ENCODE measurements at regions not wholly inside any gene's neighbourhood (a gene's known extent, or its start where the extent isn't known, plus 50 kb on each side); places are given as distances from the start of the nearest gene placed in this dataset.
"Not testable (repeated sequence)": the region's sequence is repeated elsewhere in the genome, so short reads cannot be mapped to it uniquely, and the experiment has no call there.

DNA sequence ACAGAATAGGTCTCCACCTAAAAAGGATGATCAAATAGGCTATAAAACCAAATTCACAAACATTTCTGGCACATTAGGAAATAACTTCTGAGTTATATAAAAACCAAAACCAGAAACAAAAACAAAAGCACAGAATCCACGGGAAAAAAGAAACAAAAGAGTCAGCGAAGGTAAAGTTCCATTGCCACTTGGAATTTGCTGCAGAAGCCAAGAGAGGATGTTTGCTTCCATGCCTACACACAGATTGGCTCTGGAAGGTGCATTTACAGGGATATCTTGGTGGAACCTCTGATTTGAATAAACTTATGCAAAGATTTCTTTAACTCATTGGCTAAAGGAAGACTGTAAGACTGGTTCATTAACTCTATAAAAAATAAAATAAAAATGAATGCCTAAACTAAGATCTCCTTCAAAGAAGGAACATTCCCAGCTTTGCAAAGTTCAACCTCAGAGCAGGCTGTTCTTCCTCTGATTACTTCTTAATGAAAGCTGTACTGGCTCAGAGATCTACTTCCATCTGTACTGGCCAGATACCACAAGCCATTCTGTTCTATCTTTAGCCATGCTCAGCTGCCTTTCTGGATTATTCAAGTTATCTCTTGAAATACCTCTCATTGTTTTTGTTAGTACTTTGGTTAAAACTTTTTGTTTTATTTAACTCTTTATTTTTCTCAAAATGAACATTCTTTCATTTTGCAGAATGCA lies 537.5 kb upstream of the CCDC54 start:
- DNase-seq = no peak

DNA sequence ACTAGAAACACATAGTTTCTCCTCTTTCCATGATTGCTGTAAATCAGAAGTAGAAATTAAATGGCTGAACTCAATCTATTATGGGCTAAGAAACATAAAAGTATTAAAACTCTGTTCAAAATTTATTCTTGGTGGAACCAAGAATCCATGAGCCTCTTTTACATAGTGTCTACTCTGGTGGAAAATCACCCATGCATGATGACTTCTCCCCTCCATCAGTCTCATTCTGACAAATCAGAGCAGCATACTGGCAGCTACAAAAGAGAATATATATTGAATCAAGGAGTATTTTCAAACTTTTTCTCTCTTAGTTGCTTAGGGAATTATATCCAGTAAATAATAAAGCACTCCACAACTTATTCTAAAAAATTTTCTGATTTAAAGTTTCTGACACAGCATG lies 536.9 kb upstream of the CCDC54 start:
- no peak for DNase-seq

DNA sequence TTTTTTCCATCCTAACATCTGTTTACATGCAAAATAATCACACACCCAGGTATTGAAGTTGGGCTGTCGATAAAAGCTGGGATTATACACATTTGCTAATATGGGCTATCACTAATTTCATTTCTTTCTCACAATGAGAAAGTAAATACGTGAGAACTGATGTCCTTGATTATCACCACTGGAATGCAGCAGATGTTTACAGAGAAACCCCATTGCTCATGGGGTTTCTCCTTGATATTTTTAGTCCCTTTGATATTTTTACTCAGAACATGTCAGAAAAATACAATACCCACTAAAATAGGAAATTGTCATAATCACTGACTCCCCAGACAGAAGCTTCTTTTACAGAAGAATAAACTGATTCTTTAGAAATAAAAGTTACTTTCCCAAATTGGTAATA lies 535.1 kb upstream of the CCDC54 start:
- no peak for DNase-seq

DNA sequence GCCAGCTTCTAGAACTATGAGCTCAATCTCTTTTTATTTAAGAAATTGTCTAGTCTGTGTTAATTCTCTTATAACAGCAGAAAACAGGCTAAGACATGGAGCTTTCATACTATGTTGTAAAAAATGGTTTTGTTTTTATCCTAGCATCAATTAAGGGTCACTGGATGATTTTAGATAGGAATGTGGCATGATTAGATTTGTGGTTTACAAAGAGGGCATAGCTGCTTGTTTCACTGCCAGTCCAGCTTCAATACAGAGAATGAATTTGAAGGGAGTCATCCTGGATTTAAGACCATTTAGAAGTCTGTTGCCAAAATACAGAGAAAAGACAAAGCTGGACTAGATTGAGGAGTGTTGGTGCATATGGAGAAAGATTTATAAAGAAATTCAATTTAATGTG lies 532.6 kb upstream of the CCDC54 start:
- DNase-seq = no peak

DNA sequence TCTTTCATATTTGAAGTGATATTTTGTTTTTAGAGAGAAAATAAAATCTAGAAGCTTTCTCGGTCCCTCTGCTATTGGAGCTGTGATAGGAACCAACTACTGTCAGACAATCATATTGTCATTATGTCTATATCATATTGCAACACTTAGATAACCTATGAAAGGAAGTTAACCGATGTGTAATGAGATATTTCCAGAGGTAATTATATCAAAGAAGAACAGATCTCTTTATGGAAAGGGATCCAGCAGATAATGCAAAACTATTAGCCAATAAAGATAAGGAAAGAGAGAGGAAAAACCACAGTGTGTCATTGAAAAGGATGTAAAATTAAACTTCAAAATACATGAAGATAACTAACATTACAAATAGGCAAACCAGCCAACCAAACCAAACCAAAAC lies 529.1 kb upstream of the CCDC54 start:
- no peak for DNase-seq

DNA sequence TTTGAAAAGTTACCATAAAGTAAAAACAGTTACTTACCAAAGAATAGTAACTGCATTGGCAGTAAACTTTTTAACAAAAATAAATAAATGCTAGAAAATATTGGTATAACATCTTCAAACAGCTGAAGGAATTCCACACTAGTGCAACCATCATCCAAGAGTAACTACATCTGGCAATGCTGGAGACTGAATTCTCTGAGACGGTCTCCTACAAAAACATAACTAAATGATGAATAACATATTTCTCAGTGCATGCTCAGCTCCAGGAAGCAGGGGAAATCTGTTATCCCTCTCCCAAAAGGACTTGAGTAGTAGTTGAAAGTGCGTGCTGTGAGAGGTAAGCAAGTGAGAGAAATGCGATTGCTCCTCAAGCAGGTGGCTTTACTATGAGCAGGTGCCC lies 526.8 kb upstream of the CCDC54 start:
- DNase-seq = no peak

DNA sequence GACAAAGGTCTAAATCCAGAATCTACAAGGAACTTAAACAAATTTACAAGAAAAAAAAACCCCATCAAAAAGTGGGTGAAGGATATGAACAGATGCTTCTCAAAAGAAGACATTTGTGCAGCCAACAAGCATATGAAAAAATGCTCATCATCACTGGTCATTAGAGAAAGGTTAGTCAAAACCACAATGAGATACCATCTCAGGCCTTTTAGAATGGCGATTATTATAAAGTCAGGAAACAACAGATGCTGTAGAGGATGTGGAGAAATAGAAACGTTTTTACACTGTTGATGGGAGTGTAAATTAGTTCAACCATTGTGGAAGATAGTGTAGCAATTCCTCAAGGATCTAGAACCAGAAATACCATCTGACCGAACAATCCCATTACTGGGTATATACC lies 518.9 kb upstream of the CCDC54 start:
- DNase-seq = not testable (repeated sequence)

DNA sequence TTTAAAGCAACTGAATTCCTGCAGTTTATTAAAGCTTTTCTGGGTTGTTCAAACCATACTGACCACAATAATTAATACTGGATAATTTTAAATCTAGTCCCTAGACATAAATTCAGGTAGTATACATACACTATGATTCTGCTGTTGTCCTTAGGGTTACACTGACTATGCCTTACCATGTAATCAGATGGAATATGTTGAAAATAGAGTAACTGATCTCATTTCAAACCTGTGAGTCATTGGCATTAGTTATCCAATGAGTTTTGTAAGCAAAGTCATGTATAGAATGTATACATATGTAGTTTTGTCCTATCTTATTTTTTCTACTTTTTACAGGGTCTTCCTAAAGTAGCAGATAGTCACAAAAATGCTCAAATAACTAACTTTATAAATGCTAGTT lies 517.1 kb upstream of the CCDC54 start:
- no peak for DNase-seq

DNA sequence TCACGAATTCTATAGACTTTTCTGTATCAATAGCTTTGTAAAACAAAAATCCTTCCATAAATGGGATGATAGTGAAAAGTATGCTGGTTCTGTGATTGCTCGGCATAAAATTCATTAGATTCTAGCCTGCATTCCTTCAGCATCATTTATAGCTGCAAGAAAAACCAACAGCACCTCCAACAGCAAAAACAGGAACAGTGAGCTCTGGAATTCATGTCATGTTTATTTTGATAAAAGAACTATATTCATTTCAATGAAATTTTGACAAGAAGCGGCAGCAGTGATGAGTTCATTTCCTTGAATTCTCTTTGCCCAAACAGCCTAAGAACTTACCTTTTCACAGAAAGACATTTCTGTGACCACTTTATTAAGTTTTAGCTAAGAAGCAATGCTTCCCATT lies 515.2 kb upstream of the CCDC54 start:
- no peak for DNase-seq

DNA sequence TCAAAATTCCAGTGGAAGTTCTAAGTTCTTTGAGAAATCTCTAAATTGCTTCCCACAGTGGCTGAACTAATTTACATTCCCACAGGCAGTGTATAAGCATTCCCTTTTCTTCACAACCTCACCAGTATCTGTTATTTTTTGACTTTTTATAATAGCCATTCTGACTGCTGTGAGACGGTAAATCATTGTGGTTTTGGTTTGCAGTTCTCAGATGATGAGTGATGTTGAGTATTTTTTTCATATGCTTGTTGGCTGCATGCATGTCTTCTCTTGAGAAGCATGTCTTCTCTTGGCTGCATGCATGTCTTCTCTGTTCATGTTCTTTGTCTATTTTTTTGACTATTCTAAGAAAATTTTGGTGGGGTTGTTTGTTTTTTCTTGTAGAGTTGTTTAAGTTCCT lies 499.6 kb upstream of the CCDC54 start:
- no peak for DNase-seq

DNA sequence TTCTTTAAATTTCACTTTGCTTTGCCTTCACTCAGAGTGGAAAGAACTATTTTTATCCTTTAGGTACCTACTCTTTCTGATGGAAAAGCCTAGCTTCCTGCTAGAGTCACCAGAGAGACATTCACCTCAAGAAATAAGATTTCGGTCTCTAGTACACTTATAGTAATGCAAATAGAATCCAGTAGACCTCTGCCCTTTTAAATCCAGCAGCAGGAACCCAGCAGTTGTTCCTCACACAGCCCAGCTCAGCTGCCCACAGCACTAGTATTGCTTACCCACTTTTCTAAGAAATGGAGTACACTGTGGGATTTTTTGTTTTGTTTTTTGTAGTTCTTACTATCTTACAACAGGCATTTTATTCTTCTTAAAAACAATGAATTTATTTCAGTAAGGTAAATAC lies 497.0 kb upstream of the CCDC54 start:
- DNase-seq = no peak

DNA sequence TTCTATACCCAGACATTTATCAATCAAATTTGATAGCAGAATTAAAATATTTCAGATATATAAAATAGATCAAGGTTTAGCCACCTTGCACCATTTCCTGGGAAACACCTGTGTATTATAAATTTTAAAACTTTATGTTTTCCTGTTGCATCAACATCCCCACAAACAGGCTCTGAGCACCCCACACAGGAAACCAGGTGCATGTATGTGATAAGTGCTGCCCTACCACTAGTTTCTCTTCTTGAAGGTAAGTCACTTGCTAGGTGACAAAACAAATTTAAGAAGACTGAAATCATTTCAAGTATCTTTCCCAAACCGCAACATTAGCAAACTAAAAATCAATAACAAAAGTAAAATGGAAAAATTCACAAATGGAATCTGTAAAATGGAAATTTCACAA lies 496.1 kb upstream of the CCDC54 start:
- no peak for DNase-seq

DNA sequence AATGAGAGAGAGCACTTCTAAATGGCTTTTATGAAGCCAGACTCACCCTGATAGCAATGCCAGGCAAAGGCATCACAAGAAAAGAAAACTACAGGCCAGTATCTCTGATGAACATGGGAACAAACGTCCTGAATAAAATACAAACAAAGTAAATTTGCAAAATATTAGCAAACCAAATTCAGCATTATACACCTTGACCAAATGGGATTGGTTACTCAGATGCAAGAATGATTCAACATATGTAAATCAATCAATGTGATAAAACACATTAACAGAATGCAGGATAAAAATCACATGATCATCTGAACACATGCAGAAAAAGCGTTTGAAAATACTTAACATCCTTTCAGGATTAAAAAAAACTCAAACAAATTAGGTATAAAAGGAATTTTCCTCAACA lies 494.9 kb upstream of the CCDC54 start:
- no peak for DNase-seq

DNA sequence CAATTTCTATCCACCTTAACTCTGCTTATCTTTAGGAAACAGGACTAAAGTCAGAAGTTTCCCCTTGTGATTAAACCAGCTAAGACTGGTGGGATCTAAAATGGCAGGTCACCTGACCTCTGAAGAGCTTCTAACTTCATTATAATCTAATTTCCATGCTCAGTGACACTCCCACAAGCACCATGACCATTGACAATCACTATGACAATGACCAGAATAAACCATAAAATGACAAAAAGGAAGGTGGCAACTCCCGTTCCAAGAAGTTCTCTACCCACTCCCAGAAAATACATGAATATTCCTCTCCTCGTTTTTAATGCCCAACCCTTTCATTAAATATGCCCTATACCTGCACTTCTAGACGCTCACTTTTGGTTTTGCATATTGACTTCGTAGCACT lies 471.2 kb upstream of the CCDC54 start:
- DNase-seq = no peak

DNA sequence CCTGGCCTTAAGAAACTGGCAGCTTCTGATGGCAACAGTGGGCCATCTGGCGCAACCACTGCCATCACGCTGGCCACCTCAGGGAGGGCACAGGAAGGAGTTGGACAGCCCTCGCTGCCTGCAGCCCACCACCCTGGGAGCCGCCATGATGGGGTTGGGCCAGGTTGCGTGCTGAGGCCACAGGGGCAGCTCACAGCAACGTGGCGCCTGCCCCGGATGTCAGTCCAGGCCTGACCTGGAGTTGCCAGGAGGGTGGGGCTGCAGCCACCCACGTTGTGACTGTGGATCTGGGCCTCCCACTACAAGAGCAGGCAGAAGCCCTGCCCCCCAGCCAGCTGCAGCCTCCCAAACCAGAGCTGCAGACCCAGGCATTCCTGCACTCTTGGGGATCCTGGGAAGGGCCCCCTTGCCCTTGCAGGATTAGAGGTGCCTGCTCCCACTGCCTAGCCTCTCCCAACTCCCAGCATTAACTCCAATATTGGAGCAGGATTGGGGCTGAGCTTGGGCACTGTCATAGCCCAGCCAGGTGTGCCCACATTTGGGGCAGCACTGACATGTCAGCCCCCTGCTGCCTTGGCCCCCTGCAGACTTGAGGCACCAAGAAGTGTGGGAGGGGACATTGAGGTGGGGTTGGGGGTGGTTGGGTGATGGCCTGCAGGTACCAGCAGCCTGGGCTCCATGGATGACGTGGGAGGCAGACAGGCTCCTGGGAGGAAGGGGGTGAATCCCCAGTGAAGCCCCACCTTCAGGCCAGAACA lies 468.9 kb upstream of the CCDC54 start:
- no peak for DNase-seq

DNA sequence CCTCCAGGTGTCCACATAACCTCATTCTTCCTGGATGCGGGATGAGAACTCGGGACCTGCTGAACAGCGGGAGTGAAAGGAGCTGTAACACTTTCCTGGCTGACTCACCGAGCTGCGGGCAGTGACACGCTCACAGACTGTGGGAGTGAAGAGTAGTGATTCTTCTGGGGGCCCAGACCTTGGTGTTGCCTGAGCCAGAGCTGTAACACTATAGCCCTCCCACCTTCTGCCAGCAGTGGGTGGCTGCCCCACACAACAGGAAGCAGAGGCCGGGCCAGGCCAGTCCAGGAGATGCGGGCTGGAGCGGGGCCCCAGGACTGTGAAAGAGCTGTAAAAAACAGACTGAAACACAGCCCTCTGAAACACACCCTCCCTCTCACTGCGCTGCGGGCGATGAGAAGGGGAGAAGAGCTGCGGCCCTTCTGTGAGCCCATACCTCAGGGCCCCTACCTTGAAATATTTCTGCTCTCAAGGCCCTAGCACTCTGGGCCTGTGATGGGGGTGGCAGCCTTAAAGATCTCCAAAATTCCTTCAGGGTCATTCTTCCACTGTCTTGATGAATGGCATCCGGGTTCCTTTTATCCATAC lies 464.0 kb upstream of the CCDC54 start:
- DNase-seq = no peak

DNA sequence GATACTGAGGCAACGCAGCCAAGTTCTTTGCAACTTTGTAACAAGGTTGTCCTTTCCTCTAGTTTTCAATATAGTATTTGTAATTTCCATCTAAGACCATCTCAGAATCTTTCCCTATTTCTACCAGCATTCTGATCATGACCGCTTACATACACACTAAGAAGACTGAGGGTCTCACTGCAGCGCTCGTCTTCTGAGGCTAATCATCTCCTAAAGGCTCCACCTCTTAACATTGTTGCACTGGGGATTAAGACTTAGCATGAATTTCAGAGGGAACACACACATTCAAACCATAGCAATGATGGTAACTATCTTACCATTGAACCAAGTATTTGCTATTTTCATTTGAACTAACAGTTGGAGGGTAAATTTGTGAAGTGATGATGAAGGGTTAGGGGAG lies 463.3 kb upstream of the CCDC54 start:
- DNase-seq = no peak

DNA sequence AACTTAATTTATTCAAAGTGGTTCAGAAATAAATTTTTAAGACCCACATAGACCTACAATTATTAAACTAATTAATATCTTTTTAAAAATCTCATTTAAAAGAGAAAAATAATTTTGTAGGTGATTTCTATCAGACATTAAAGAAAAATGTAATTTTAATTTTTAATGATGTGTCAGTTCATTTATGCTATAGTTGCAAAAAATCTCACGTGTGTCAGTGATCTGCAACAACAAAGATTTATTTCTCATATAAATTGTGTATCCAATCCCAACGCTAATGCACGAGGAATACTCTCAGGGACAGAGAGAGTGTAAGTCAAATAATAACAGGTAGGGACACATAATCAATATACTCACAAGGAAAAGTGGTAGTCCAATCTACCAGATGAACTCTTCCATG lies 456.6 kb upstream of the CCDC54 start:
- DNase-seq = no peak

DNA sequence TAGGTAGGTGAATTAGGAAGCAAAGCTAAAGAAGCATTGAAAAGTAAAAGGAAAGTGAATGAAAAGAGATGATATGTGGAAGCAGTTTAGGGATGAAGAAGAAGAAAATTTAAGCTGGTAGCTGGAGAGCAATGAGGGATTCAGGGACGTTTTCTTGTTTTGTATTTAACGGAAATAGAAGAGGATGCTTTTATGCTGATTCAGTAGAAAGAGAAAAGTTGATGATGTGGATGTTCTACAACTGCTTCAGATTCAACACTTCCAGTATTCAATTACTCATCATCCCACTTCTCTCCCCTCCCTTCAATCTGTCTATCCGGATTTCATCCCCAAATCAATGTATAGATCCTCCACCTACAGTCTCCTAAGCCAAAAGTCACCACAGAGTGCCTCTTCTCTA lies 448.2 kb upstream of the CCDC54 start:
- no peak for DNase-seq

DNA sequence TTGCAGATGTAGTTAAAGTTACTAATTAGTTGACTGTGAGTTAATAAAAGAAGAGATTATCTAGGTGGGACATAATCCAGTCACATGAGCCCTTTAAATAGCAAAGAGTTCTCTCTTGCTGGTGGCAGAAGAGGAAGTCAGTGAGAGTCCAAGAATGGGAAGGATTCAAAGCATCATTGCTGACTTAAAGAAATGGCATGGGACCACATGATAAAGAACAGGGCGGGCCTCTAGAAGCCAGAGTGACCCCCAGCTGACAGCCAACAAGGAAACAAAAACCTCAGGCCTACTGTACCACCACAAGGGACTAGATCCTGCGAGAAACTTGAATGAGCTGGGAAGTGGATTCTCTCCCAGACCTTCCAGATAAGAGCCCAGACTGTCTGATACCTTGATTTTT lies 447.2 kb upstream of the CCDC54 start:
- no peak for DNase-seq

DNA sequence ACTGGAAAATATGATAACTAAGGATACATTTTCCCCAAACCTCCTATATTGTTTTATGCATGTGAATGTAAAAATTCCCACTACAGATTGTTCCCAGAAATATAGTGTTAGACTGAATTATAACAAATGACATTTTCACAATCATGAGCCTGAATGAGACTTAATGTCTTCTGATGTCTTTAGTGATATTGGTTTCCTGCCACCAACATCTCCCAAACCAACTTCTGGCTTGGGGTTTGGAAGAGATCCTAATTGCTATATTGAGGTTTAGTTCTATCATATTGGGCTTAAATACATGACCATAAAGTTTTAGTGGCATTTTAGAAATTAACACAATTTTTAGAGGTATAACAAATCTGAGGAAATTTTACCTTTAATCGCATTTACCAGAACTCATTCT lies 445.3 kb upstream of the CCDC54 start:
- DNase-seq = no peak

DNA sequence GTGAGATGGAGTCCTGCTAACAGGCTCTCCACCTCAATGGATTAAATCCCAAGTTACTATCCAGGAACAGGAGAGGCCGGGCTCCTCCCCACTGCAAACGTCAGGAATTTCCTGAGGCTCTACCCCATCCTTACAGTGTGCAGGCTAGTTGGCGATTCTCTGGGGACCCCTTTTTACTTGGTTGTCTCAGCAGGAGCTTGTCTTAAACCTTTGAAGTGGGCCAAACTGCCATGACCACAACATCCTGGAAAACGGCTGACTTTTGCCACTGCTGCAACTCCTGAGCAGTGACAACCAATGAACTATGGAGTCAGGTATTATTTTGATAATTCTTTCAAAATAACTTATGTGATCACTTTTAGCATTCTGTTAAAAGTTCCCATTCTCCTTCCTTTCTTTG lies 440.9 kb upstream of the CCDC54 start:
- no peak for DNase-seq

DNA sequence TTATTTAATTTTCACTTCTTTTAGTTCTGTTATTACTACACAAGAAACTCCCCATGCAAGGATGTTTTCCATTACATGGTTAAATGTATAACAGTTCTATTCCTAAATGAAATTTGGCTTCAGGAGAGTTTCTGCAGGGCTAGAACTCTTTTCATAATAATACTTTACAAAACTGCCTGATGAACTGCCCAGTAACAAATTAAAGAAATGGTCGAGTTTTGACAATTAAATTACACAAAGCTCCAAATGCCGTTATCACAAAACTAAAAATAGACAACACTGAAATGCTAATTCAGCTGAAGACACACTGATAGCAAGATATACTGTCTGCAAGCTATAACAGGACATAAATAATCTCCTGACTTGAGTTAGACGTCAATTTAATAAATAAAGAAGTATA lies 435.2 kb upstream of the CCDC54 start:
- no peak for DNase-seq

DNA sequence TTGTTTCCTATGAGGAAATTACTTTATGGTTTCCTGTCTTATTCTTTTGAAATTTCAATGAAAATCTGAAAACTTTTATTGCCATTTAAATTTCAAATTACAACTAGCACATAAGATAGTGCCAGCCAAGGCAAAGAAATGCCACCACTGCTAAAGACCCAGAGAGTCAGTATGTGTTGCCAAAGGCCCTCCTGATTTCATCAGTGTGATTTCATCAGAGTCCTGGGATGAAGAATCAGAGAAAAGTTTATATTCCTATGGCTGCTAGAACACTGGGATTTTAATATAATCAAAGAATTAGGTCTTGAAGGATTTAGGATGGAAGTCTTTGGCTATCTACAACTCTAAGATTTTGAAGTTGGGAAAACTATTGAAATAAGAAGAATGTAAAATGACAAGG lies 434.2 kb upstream of the CCDC54 start:
- DNase-seq = no peak

DNA sequence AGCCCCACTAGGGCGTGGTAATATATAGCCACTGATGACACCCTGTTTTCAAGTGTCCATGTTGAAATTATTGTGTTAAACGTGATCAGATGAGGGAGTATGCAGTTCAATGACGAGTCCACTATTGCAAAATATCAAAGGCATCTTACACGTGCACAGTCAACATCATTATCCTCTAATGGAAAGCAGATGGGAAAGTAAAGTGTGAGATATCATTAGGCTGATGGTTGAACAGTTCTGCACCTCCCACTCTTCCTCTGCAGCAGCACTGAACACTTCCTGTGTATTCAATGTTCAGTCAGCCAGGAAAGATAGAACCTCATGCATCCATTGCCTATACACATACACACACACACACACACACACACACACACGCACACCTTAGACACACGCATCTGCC lies 431.8 kb upstream of the CCDC54 start:
- DNase-seq = no peak
